ENCODE measurements at regions not wholly inside any gene's neighbourhood (a gene's known extent, or its start where the extent isn't known, plus 50 kb on each side); places are given as distances from the start of the nearest gene placed in this dataset.
"Not testable (repeated sequence)": the region's sequence is repeated elsewhere in the genome, so short reads cannot be mapped to it uniquely, and the experiment has no call there.

DNA sequence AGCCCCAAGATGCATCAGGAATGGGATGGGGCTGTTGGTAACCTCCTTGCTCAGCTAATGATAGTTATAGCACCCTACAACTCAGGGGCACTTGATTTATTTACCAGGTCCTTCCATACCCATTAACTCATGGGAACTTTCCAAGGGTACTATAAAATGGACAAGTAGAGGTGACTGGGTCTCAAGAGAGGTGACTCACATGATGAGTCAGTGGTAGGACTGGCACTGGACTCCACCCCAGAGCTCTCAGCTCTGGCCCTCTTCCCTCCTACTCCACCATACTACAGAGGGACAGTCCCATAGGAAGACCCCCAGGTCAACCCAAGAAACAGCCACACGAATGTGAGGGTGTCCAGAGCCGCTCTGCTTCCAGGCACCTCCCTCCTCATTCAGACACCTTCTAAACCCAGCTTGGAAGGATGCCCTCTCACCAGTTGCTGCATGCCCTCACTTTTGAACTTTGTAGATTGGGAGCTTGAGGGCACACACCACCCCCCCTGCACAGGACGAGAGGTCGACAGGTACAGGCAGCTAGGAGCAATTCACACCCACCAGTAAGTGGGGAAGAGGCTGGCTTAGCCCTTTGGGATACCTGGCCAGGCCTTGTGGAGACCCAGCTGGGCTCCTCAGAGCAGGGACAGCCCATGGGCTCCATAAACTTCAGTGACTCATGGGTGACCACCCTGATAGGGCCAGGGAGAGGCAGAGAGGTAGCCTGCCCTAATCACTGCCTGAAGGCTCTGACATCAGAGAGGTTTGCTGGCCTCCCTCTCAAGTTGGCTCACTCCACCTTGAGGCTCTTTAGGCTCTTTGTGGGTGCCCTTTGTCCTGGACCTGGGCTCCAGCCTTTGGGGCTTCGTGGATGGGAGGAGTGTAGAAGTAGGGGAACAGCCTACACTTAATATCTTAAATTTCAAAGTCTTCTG lies 81.6 kb upstream of the MLN start:
- H3K9me3 ChIP-seq (ENCODE audit: control insufficient read depth, insufficient read depth, low read length), result no peaks in the 10 kb centered on the region
- DNase-seq (ENCODE audit: low read depth, low spot score), result no peak
- ChIA-PET CTCF (interaction anchor here (0.6 kb wide), 1 partner anchor 174 kb away, joined by 3 read pairs; no protein-coding TSS in a partner anchor), POLR2A (no interaction called here)
- TF ChIP-seq, protein P1, sequence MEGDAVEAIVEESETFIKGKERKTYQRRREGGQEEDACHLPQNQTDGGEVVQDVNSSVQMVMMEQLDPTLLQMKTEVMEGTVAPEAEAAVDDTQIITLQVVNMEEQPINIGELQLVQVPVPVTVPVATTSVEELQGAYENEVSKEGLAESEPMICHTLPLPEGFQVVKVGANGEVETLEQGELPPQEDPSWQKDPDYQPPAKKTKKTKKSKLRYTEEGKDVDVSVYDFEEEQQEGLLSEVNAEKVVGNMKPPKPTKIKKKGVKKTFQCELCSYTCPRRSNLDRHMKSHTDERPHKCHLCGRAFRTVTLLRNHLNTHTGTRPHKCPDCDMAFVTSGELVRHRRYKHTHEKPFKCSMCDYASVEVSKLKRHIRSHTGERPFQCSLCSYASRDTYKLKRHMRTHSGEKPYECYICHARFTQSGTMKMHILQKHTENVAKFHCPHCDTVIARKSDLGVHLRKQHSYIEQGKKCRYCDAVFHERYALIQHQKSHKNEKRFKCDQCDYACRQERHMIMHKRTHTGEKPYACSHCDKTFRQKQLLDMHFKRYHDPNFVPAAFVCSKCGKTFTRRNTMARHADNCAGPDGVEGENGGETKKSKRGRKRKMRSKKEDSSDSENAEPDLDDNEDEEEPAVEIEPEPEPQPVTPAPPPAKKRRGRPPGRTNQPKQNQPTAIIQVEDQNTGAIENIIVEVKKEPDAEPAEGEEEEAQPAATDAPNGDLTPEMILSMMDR (IDR thresholded peaks at IDR 0.05; ENCODE audit: low read depth, low read length), result no peak
- H3K4me3 ChIP-seq (ENCODE audit: low read depth, low read length), result no peak overlapping the region
- H3K27me3 ChIP-seq (ENCODE audit: control insufficient read depth, insufficient read depth, low read length), result peaks cover 24% of the 10 kb centered on the region
- no peak overlapping the region for H3K27ac ChIP-seq (ENCODE audit: low read depth, low read length)

DNA sequence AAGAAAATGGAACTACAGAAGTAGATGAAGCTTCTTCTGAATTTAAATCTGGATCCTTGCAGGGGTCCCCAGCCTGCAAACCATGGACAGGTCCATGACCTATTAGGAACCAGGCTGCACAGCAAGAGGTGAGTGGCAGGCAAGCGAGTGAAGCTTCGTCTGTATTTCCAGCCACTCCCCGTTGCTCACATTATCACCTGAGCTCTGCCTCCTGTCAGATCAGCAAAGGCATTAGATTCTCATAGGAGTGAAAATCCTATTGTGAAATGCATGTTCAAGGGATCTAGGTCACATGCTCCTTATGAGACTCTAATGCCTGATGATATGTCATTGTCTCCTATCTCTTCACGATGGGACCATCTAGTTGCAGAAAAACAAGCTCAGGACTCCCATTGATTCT lies 79.8 kb upstream of the MLN start:
- CTCF ChIA-PET; H3K27ac ChIP-seq (ENCODE audit: low read depth, low read length); H3K9me3 ChIP-seq (ENCODE audit: control insufficient read depth, insufficient read depth, low read length); H3K4me3 ChIP-seq (ENCODE audit: low read depth, low read length); DNase-seq (ENCODE audit: low read depth, low spot score); POLR2A ChIA-PET: not testable (repeated sequence)
- H3K27me3 ChIP-seq (ENCODE audit: control insufficient read depth, insufficient read depth, low read length), result peaks cover 25% of the 10 kb centered on the region

DNA sequence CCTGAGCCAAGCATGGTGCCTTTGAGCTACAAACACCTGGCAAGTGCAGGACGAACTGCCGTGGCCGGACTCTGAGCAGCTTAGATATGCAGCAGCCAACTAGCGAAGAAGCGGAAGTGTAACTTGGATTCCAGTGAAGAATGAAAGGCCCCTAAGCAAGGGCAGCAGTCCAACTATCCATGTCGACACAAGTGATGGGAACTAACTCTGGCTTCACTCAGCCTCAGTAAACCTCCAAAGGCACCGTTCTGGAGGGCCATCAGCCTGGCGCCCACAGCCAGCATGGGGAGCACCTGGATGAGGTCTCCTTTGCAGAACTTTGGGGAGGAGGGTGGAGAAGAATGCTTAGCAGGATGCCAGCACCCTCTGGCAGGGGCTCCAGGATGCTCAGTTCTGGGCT lies 78.4 kb upstream of the MLN start:
- Histone ChIP-seq H3K27me3 (ENCODE audit: control insufficient read depth, insufficient read depth, low read length) (peaks cover 20% of the 10 kb centered on the region), H3K9me3 (ENCODE audit: control insufficient read depth, insufficient read depth, low read length) (no peaks in the 10 kb centered on the region), H3K4me3 (ENCODE audit: low read depth, low read length) (no peak overlapping the region), H3K27ac (ENCODE audit: low read depth, low read length) (no peak overlapping the region)
- CTCF ChIA-PET, result no interaction called here
- no peak for DNase-seq (ENCODE audit: low read depth, low spot score)
- POLR2A ChIA-PET, result no interaction called here
- TF ChIP-seq, protein P1 (IDR thresholded peaks at IDR 0.05; ENCODE audit: low read depth, low read length), result no peak

DNA sequence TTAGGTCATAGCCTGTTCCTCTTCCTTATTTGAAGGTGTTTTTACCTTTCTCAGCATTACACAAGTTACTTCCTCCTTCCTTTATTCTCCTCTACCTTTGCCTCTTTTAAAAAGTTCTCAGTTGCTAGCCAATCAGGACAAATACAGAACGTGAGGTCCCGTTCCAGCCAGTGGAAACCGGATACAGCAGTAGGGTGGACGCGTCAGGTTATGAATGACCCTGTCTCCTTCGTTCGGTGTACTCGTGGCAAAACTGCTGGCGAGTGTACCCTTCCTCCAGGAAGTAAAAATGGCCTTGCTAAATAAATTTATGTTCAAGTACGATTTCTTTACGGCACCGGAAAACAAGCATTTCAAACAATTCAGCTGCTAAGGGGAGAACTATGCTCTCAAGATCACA lies 77.0 kb upstream of the MLN start:
- Histone ChIP-seq H3K4me3 (ENCODE audit: low read depth, low read length) (no peak overlapping the region), H3K27me3 (ENCODE audit: control insufficient read depth, insufficient read depth, low read length) (peaks cover 24% of the 10 kb centered on the region), H3K27ac (ENCODE audit: low read depth, low read length) (no peak overlapping the region), H3K9me3 (ENCODE audit: control insufficient read depth, insufficient read depth, low read length) (no peaks in the 10 kb centered on the region)
- ChIA-PET POLR2A (no interaction called here), CTCF (no interaction called here)
- TF ChIP-seq, protein P1 (IDR thresholded peaks at IDR 0.05; ENCODE audit: low read depth, low read length), result no peak
- DNase-seq (ENCODE audit: low read depth, low spot score), result no peak

DNA sequence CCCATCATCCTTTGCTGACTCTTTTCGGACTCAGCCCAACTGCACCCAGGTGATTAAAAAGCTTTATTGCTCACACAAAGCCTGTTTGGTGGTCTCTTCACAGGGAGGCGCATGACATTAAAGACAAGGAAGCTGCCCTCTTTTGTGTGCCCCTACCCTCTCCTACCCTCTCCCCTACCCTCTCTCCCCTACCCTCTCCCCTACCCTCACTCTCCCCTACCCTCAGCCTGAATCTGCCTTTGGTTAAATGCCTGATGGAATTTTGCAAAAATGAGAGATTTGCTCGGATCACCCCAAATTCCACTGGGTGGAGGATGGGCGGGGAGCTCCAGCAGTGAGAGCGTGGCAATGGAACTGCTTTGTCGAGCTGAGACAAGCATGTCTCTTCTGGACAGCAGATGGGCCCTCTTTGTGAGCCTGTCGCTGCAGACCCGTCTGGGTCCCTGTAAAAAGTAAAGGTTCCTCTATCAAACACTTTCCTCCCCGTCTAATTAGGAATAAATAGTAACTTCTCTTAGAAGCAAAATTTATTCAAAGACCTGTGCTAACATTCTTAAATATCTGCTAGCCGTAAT lies 76.4 kb upstream of the MLN start:
- no peak for DNase-seq (ENCODE audit: low read depth, low spot score)
- TF ChIP-seq, protein P1 (IDR thresholded peaks at IDR 0.05; ENCODE audit: low read depth, low read length), result no peak
- Histone ChIP-seq H3K9me3 (ENCODE audit: control insufficient read depth, insufficient read depth, low read length) (no peaks in the 10 kb centered on the region), H3K27ac (ENCODE audit: low read depth, low read length) (no peak overlapping the region), H3K27me3 (ENCODE audit: control insufficient read depth, insufficient read depth, low read length) (peaks cover 30% of the 10 kb centered on the region), H3K4me3 (ENCODE audit: low read depth, low read length) (no peak overlapping the region)
- ChIA-PET POLR2A (no interaction called here), CTCF (interaction anchor here (0.5 kb wide), 1 partner anchor 753 kb away, joined by 4 read pairs; no protein-coding TSS in a partner anchor)
